KOPT-K1 (cell line): ENCODE measurements at regions not wholly inside any gene's neighbourhood (a gene's known extent, or its start where the extent isn't known, plus 50 kb on each side); places are given as distances from the start of the nearest gene placed in this dataset.
"Not testable (repeated sequence)": the region's sequence is repeated elsewhere in the genome, so short reads cannot be mapped to it uniquely, and the experiment has no call there.

Experiments
- H3K27ac ChIP-seq: fragments of 200-600 bp; sonication (generic); 2 replicates; pipeline ENCODE4 v1.5.1; 2016; ENCODE audit warnings: antibody characterized with exemption, mild to moderate bottlenecking, low read depth, low read length; ENCODE audit not compliant: poor library complexity, severe bottlenecking
- H3K36me3 ChIP-seq: fragments of 200-600 bp; sonication (generic); 2 replicates; pipeline ENCODE4 v1.5.1; 2017; ENCODE audit warnings: antibody characterized with exemption, mild to moderate bottlenecking, low read length, moderate library complexity; ENCODE audit not compliant: insufficient read depth
- H3K9me3 ChIP-seq: fragments of 200-600 bp; sonication (generic); 2 replicates; pipeline ENCODE4 v1.5.1; 2017; ENCODE audit warnings: antibody characterized with exemption, low read length, mild to moderate bottlenecking; ENCODE audit not compliant: insufficient read depth, poor library complexity, severe bottlenecking

DNA sequence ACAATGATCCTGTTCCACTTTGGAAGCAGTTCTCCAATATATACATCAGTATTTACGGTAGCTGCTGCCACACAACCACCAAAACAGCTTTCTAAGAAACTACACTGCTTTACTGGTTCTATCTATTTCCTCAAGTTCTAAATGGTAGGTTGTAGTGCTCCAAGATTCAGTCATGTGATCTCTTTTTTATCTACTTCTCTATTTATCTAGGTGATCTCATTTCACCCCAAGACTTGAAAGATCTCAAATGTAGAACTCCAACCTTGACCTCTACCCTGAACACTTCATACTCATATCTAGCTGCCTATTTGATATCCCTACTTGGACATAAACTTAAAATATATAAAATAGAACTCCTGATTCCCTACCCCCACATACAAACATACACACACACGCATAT, 133.9 kb upstream of the RAP1B start:
- Histone ChIP-seq H3K36me3 (no peaks in the 10 kb centered on the region), H3K27ac (no peak overlapping the region), H3K9me3 (peaks cover 8% of the 10 kb centered on the region)

DNA sequence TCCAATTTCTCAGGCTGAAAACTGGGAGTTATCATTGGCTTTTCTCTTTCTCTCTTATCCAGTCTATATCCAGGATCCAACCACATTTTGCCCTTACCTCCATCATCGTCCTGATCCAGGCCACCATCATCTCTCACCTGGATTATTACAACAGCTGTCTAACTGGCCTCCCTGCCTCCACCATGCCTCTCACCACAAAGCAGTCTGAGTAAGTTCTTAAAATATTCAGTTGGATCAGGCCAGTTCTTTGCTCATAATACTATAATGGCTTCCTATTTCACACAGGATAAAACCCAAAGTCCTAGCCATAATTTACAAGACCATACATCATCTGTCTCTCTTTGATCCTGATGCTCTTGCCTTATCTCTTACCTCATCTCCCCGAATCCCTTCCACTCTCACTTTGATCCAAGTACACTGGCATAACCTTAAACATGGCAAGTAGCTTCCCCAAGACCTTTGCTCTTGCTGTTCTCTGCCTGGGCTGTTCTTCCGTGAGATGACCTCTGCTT, 133.4 kb upstream of the RAP1B start:
- Histone ChIP-seq H3K27ac (no peak overlapping the region), H3K36me3 (no peaks in the 10 kb centered on the region), H3K9me3 (peaks cover 8% of the 10 kb centered on the region)

DNA sequence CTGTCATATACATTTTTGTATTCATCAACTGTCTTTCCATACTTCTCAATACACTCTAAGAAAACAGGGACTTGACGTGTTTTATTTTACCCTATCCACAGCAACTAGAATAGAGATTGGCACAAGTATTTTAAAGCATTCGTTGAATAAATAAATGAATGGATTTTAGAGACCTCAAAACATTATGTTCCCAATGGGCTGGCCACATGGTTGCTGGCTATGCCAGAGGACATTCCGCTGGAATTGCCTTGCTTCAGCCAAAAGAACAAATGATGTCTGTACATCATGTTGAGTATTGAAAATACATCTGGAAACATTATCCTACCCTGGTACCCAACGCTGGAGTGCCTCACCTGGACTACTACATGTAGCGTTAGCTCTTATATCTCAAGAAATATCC, 132.8 kb upstream of the RAP1B start:
- Histone ChIP-seq H3K9me3 (peaks cover 8% of the 10 kb centered on the region), H3K27ac (no peak overlapping the region), H3K36me3 (no peaks in the 10 kb centered on the region)

DNA sequence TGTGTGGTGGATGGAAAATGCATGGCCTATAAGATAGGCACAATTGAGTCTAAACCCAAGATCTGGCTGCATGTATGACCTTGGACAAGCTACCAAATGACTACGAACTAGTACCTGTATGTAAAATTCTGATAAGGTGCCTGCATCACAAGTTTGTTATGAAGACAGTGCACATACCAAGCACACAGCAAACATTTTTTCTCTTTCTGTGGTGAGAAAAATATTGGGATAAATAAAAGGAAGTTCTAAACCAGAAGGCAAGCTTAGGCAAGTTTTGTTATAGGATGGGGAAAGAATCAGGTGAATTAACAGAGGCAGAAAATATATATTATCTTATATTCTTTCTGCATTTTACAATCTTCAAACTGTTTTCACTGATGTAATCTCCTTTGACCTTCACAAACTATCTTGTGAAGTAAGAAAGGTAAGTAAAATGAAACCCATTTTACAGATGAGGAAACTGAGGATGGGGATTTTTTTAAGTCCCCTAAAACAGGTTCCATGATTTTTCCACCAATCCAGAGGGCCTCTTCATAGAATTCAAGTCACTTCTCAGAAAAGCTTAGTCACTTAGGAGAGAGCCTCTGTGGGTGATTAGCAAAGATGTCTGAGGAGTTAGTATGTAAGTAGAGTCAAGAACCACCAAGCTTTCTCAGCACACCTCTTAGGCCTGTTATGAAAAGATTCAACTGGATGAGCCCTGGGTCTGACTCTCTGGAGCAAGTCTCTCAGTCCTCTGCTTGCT, 132.0 kb upstream of the RAP1B start:
- H3K27ac ChIP-seq: no peak overlapping the region
- no peaks in the 10 kb centered on the region for H3K36me3 ChIP-seq
- peaks cover 8% of the 10 kb centered on the region for H3K9me3 ChIP-seq

DNA sequence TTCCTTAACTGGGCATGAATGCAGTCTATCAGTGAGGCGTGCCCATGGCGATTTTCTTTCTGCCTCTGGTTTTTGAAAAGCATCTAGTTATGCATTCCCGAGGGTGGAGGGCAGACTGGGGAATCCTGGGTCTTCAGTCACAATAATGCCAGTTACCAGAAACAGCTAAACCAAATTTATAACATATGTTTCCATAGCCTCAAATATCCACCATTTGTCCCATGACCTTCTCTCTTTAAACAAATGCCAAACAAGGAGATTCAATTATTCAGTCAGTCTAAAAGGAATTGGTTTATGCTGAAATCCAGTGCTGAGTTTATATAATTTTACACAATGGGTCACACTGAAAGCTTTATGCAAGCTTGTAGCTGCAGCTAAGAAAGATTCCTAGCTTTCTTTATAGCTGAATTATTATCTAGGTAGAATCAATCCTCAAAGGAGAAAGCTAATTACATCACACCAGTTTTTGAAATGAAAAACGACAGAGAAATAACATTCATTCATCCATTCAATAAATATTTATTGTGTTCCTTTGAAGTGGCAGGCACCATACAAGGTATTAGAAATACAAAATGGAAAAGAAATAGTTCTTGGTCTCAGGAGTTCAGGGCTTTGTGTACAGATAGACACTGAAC, 131.3 kb upstream of the RAP1B start:
- H3K9me3 ChIP-seq: peaks cover 8% of the 10 kb centered on the region
- no peaks in the 10 kb centered on the region for H3K36me3 ChIP-seq
- H3K27ac ChIP-seq: no peak overlapping the region

DNA sequence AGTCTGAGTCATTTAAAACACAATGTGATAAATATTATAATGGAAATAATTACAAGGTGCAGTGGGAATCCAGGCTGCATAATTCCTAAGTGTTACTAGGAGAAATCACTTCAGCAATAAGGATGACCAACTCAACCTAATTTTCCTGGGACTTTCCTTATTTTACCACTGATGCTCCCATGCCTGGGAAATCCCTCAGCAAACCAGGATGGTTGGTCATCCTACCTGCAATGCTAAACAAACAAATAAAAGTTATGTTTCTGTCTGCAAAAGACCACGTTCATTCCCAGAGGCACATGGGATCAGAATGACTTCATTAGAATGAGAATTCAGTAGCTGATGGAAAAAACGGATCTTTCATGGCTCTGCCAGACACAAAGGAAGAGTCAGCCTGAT, 130.8 kb upstream of the RAP1B start:
- H3K9me3 ChIP-seq: peaks cover 8% of the 10 kb centered on the region
- H3K27ac ChIP-seq: no peak overlapping the region
- no peaks in the 10 kb centered on the region for H3K36me3 ChIP-seq

DNA sequence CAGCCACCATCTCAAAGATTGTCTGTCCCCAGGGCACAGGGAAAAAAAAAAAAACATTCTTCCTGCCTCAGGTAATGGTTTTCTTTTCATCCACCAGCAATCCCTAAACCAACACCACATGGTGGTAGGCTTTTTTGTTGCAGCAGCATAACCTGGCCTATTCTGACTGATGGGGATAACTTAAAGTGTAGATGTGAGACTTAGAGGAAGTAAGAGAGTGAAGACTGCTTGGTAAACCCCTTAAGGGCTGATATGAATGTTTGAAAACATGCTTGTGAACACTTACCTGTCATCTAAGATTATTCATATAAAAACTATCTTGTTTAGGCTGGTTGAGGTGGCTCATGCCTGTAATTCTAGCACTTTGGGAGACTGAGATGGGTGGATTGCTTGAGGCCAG, 130.2 kb upstream of the RAP1B start:
- Histone ChIP-seq H3K27ac (no peak overlapping the region), H3K9me3 (peaks cover 8% of the 10 kb centered on the region), H3K36me3 (no peaks in the 10 kb centered on the region)

DNA sequence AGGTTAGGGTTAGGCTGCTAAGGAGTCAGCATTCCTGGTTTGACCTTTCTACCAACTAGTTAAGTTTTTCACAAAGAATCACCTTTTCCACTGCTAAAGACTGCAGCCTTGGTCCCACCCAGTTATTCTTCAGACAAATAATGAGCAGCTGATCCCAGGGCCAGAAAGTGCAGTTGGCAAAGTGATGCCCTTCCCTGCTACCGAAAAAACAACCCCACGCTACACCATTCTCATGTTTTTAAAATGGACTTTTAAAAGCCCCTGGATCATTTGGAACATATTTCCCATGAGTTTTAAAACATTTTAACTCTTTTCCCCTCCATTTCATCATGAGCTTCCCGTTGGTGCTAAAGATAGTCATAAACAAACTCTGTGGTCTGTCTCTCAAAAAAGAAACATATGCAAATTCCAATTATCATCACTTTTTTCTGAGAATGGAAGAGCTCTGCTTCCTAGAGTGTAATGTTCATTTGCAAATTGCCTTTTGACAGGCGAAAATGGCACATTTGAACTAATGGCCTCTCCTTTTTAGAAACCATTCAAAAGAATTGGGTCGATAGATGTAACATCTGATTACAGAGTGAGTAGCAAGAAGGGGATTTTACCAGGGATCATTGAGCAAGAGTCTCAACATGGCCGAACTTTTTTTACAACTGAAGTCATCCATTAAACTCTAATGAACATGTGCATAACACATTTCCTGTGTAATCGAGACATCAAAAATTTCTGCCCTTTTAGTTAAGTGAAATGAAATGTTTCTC, 129.3 kb upstream of the RAP1B start:
- Histone ChIP-seq H3K36me3 (no peaks in the 10 kb centered on the region), H3K27ac (peak overlapping the region; percentile 51), H3K9me3 (peaks cover 8% of the 10 kb centered on the region)

DNA sequence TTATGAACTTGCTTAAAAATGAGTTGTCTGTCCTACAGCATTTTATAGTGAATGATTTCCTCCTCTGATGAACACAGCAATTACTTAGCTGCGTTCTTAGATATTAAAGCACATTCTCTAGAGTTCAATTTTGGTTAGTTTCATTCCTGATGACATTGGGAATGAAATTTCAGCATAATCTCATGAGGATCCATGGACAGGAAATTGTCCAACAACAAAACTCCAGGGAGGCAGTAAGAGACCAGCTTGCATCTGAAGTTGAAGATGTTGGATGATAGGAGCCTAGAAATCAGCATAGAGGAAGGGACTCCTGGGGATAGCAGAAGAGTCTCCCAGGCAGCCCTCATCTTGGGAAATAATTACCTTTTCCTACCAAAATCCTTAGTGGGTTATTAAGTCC, 128.7 kb upstream of the RAP1B start:
- H3K9me3 ChIP-seq: peaks cover 8% of the 10 kb centered on the region
- H3K27ac ChIP-seq: peak overlapping the region; percentile 51
- H3K36me3 ChIP-seq: no peaks in the 10 kb centered on the region

DNA sequence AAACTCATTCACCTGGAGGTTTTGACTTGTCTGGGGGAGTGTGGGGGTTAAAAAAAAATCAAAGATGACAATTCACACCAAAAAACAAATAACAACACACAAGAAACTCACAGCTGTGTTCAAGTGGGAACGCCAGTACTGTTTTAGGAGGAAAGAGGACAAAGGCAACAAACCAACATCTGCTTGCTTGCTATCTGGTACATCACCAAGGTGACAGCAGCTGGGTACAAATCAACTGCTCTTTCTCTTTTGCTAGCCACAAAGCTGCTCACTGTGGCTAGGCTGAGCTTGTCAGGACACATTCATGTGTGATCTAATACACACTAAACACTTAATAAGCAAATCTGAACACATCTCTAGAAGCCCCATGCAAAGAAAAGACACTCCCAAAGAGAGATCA, 128.0 kb upstream of the RAP1B start:
- peaks cover 8% of the 10 kb centered on the region for H3K9me3 ChIP-seq
- no peaks in the 10 kb centered on the region for H3K36me3 ChIP-seq
- peak overlapping the region; percentile 51 for H3K27ac ChIP-seq

DNA sequence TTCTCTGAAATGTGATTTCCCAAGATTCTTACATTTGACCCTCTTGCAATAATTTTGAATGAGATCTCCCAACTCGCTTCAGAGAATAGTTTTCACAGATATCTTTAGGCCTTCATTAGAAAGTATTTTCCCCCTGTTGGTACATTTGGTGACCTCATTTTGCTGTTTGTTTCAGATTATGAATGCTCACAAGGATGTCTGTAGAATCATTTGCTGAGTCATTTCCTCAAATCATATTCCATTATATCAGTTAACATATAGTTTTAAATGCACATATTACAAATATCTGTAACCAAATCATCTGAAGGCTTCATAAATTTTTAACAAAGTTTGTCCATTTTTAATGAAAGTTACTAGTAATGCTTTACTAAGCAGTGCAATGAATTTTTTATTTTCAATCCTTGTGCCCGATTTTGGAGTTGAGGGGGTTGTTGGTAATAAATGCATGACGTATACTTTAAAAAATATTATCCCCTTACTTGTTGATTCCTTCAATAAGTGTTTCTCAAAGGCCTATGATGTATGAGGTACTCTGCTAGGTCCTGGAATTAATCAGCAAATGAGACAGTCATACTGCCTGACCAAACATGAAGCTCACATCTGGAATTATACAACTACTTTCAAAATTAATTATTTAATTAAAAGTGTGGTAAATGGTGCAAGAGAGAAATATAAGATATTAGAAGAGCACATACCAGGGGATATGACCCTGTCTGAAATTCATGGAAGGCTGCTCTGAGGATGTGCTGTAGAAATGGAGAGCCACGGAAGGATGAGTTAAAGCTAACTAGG, 126.9 kb upstream of the RAP1B start:
- peak overlapping the region; percentile 51 for H3K27ac ChIP-seq
- H3K9me3 ChIP-seq: peaks cover 8% of the 10 kb centered on the region
- no peaks in the 10 kb centered on the region for H3K36me3 ChIP-seq

DNA sequence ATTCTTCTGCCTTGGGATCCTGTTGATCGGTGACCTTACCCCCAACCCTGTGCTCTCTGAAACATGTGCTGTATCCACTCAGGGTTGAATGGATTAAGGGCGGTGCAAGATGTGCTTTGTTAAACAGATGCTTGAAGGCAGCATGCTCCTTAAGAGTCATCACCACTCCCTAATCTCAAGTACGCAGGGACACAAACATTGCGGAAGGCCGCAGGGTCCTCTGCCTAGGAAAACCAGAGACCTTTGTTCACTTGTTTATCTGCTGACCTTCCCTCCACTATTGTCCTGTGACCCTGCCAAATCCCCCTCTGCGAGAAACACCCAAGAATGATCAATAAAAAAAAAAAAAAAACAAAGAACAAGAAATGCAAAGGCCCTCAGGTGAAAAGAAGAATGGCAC, 126.1 kb upstream of the RAP1B start:
- H3K36me3 ChIP-seq, H3K9me3 ChIP-seq, H3K27ac ChIP-seq: not testable (repeated sequence)

DNA sequence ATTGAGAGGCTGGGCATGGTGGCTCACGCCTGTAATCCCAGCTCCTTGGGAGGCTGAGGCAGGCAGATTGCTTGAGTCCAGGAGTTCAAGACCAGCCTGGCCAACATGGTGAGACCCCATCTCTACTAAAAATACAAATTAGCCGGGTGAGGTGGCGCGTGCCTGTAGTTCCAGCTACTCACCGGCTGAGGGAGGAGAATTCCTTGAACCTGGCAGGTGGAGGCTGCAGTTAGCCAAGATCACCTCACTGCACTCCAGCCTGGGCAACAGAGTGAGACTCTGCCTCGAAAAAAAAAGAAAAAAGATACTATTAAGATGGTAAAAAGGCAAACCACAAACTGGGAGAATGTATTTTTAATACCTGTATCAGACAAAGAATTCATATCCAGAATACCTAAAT, 124.2 kb upstream of the RAP1B start:
- not testable (repeated sequence) for H3K27ac ChIP-seq, H3K36me3 ChIP-seq, H3K9me3 ChIP-seq

DNA sequence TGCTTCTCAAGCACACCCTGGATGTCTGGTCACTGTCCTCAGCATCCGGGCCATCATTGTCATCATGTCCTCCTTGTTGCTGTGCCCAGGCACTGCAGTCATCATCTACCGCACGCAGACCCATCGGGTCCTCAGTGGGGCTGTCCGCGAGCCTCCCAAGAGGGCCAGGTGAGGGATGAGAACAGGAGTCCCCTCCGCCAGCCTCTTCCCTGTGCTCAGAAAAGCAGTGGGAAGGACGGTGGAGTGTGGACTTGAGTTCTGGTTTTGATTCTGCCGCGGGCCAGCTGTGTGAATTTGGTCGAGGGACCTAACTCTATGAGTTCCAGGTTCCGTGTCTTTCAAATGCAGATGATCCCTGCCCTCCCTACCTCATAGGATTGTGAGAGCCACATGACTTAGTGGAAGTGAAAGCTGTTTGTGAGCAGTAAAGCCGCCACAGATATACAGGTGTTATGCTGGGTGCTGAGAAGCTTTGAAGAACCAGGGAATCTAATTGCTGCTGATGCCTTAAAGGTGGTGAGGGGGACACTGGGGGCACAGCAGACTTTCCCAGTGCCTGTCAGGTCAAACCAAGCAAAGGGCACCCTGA, 122.9 kb upstream of the RAP1B start:
- H3K27ac ChIP-seq: no peak overlapping the region
- no peaks in the 10 kb centered on the region for H3K9me3 ChIP-seq
- H3K36me3 ChIP-seq: no peaks in the 10 kb centered on the region
